ENCODE measurements at regions not wholly inside any gene's neighbourhood (a gene's known extent, or its start where the extent isn't known, plus 50 kb on each side); places are given as distances from the start of the nearest gene placed in this dataset.

DNA sequence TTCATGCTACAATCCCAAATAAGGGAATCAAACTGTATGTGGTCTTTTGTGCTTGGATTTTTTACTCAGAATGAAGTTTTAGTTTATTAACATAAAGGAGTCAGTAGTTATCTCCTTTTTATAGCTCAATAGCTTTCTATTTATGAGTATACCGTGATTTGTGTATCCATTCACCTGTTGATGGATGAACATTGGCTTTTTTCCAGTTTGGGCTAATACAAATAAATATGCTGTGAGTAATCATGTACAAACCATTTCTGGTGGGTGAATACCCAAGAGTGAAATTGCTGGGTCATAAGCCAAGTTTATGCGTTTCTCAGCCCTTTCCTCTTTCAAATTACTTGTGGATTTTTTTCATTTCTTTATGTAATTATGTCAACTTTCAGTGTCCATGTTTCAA, 395.3 kb downstream of the OSTF1 start:
- TF ChIP-seq CTCF (conservative IDR thresholded peaks at IDR 0.05) (no peak), EZH2 (IDR thresholded peaks at IDR 0.05; ENCODE audit: low read depth) (no peak)
